Keratinocyte (primary cell): ENCODE measurements at regions not wholly inside any gene's neighbourhood (a gene's known extent, or its start where the extent isn't known, plus 50 kb on each side); places are given as distances from the start of the nearest gene placed in this dataset.

Source experiments
- DNase-seq: peaks from one replicate; pipeline ENCODE4 v3.0.0-alpha.2; 2011; ENCODE audit warnings: low read depth, missing footprints, low spot score
- FAIRE-seq: peaks from 2 replicates; lab custom pipeline; 2011; peaks lifted over from hg19 to GRCh38; lab: Jason Lieb, UNC
- H2AFZ ChIP-seq: 2 replicates; pipeline ENCODE4 v1.6.0; 2012; ENCODE audit warnings: low read length, control low read depth, inconsistent platforms; ENCODE audit not compliant: control insufficient read depth
- H3K27ac ChIP-seq: 2 replicates; pipeline ENCODE4 v1.5.1; 2011; ENCODE audit warnings: low read length; ENCODE audit not compliant: control insufficient read depth, insufficient read depth
- H3K27me3 ChIP-seq: 3 replicates; pipeline ENCODE4 v1.6.0; 2011; ENCODE audit warnings: low read length; ENCODE audit not compliant: control insufficient read depth, insufficient read depth; ENCODE audit errors: extremely low read depth
- H3K36me3 ChIP-seq, 2 experiments: 2 replicates in 1 of 2; 3 replicates in 1 of 2; pipeline ENCODE4 v1.5.1; 2011; ENCODE audit warnings: low read length in 2 of 2, mild to moderate bottlenecking in 1 of 2; ENCODE audit not compliant: control insufficient read depth in 2 of 2, insufficient read depth in 2 of 2; ENCODE audit errors: extremely low read depth in 1 of 2
- H3K4me1 ChIP-seq: 3 replicates; pipeline ENCODE4 v1.5.1; 2011; ENCODE audit warnings: low read length; ENCODE audit not compliant: control insufficient read depth, insufficient read depth; ENCODE audit errors: extremely low read depth
- H3K4me2 ChIP-seq: 3 replicates; pipeline ENCODE4 v1.6.0; 2011; ENCODE audit warnings: low read depth, low read length; ENCODE audit not compliant: control insufficient read depth, insufficient read depth; ENCODE audit errors: extremely low read depth
- H3K4me3 ChIP-seq, 3 experiments: fragments of 200-600 bp in 1 of 3; sonication (generic) in 1 of 3; 2 replicates in 2 of 3; 3 replicates in 1 of 3; pipeline ENCODE4 v1.5.1; 2011 to 2016; ENCODE audit warnings: low read length in 3 of 3, mild to moderate bottlenecking in 3 of 3, control low read depth in 2 of 3, inconsistent platforms in 1 of 3, low read depth in 1 of 3, mixed read lengths in 1 of 3, mixed run types in 1 of 3, moderate library complexity in 1 of 3; ENCODE audit not compliant: control insufficient read depth in 2 of 3, insufficient read depth in 2 of 3; ENCODE audit errors: extremely low read depth in 1 of 3
- H3K79me2 ChIP-seq: 2 replicates; pipeline ENCODE4 v1.6.0; 2012; ENCODE audit warnings: low read length; ENCODE audit not compliant: control insufficient read depth, insufficient read depth
- H3K9ac ChIP-seq: 3 replicates; pipeline ENCODE4 v1.6.0; 2011; ENCODE audit warnings: low read length; ENCODE audit not compliant: control insufficient read depth, insufficient read depth; ENCODE audit errors: extremely low read depth
- H3K9me1 ChIP-seq: 3 replicates; pipeline ENCODE4 v1.6.0; 2011; ENCODE audit warnings: low read length; ENCODE audit not compliant: control insufficient read depth, insufficient read depth; ENCODE audit errors: extremely low read depth
- H3K9me3 ChIP-seq: 2 replicates; pipeline ENCODE4 v1.5.1; 2012; ENCODE audit warnings: low read depth, low read length; ENCODE audit not compliant: control insufficient read depth
- H4K20me1 ChIP-seq: 3 replicates; pipeline ENCODE4 v1.6.0; 2011; ENCODE audit warnings: low read length; ENCODE audit not compliant: control insufficient read depth, insufficient read depth; ENCODE audit errors: extremely low read depth
- CTCF ChIP-seq, 3 experiments: IDR thresholded peaks in 1 of 3; conservative IDR thresholded peaks in 1 of 3; optimal IDR thresholded peaks in 1 of 3; 2 replicates in 2 of 3; 3 replicates in 1 of 3; pipeline versions ENCODE3 to v1.5.1; 2011; ENCODE audit warnings: low read length in 3 of 3, mild to moderate bottlenecking in 3 of 3, moderate library complexity in 2 of 3, control low read depth in 1 of 3, inconsistent platforms in 1 of 3; ENCODE audit not compliant: insufficient read depth in 2 of 3; ENCODE audit errors: extremely low read depth in 1 of 3
- EZH2 ChIP-seq: IDR thresholded peaks from one replicate; pipeline ENCODE4 v1.6.1; 2012; ENCODE audit warnings: inconsistent platforms, mild to moderate bottlenecking, low read length, moderate library complexity
- dilution Hi-C: fragments of 300-500 bp; cut with MboI; formaldehyde crosslinking; loops from one replicate; pipeline ENCODE4 v1.7.0; 2020; ENCODE audit warnings: low sequenced_read_pairs; ENCODE audit not compliant: extremely low pct_ligation_motif_present

DNA sequence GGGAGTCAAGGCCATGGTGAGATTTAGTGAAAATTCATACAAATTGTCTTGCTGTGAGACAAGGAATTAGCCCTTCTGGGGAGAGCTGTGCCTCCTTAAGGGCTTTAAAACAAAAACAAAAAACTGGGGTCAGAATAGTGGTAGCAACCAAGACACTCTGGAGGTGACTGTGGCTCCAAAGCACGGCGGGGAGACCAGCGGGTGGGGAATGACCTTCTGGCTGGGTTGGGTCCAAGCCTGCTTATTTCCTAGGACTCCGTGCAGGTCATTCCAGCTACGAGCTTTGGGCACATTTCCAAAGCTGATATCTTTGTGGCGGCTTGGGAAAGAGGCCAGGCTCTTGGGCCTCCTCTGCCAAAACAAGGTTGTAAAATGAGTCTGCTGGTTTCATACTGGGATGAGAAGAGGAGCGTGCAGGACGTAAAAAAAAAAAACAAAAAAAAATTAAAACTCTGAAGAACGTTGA lies 348.3 kb downstream of the UQCRFS1 start:
- FAIRE-seq = no peak

GRCh38 chr19:28864024-28864503 lies 348.9 kb downstream of the UQCRFS1 start:
- Histone ChIP-seq H3K79me2 (no peaks in the 10 kb centered on the region), H3K4me3 (no peak overlapping the region), H3K9me1 (no peaks in the 10 kb centered on the region), H2AFZ (no peak overlapping the region), H3K4me2 (no peak overlapping the region), H4K20me1 (no peaks in the 10 kb centered on the region), H3K36me3 (no peaks in the 10 kb centered on the region), H3K9me3 (peaks cover 6% of the 10 kb centered on the region), H3K9ac (no peak overlapping the region), H3K27ac (no peak overlapping the region), H3K27me3 (no peaks in the 10 kb centered on the region), H3K4me1 (no peaks in the 10 kb centered on the region)
- TF ChIP-seq CTCF (optimal IDR thresholded peaks at IDR 0.05 in 1 of 3, IDR thresholded peaks at IDR 0.05 in 1 of 3, conservative IDR thresholded peaks at IDR 0.05 in 1 of 3; ENCODE audit: extremely low read depth in 1 of 3, insufficient read depth in 2 of 3, low read length in 3 of 3) = no peak
- dilution Hi-C loops = no loop called here
- FAIRE-seq (no peak), DNase-seq (no peak)

More for the DNA sequence above, 348.3 kb downstream of the UQCRFS1 start:
- no peaks in the 10 kb centered on the region for H3K79me2 ChIP-seq
- TF ChIP-seq EZH2 (no peak), CTCF (optimal IDR thresholded peaks at IDR 0.05 in 1 of 3, IDR thresholded peaks at IDR 0.05 in 1 of 3, conservative IDR thresholded peaks at IDR 0.05 in 1 of 3; ENCODE audit: extremely low read depth in 1 of 3, insufficient read depth in 2 of 3, low read length in 3 of 3) (no peak)
- H3K9me1 ChIP-seq = no peaks in the 10 kb centered on the region
- no peaks in the 10 kb centered on the region for H3K27me3 ChIP-seq
- H4K20me1 ChIP-seq = no peaks in the 10 kb centered on the region
- H3K27ac ChIP-seq = no peak overlapping the region
- H2AFZ ChIP-seq = no peak overlapping the region
- H3K9me3 ChIP-seq = peaks cover 6% of the 10 kb centered on the region
- no peak overlapping the region for H3K4me2 ChIP-seq
- dilution Hi-C loops = no loop called here
- no peaks in the 10 kb centered on the region for H3K36me3 ChIP-seq
- no peak for DNase-seq
- no peak overlapping the region for H3K4me3 ChIP-seq
- H3K9ac ChIP-seq = no peak overlapping the region
- H3K4me1 ChIP-seq = no peaks in the 10 kb centered on the region
